Stimulated activated naive CD8-positive, alpha-beta T cell treated with anti-CD3 and anti-CD28 coated beads, Interleukin-15, amount 100 ng/mL, for 72 hours (primary cell): ENCODE measurements at regions not wholly inside any gene's neighbourhood (a gene's known extent, or its start where the extent isn't known, plus 50 kb on each side); places are given as distances from the start of the nearest gene placed in this dataset.
"Not testable (repeated sequence)": the region's sequence is repeated elsewhere in the genome, so short reads cannot be mapped to it uniquely, and the experiment has no call there.

Source experiments
- ATAC-seq: fragments of 150-1000 bp; cut with Tn5 transposase; 2 replicates; pipeline ENCODE4 v1.10.0; 2021; ENCODE audit warnings: mild to moderate bottlenecking, moderate library complexity
- DNase-seq, 2 donors: peaks; one replicate each; pipeline ENCODE4 v3.0.0; 2021 to 2022
- H3K27ac Mint-ChIP-seq, 2 donors: one replicate each; pipeline ENCODE4 v1.8.0; 2022; ENCODE audit warnings: mild to moderate bottlenecking in 2 of 2, mixed read lengths in 2 of 2, moderate library complexity in 2 of 2
- H3K27me3 Mint-ChIP-seq: one replicate; pipeline ENCODE4 v1.8.0; 2022; ENCODE audit warnings: mixed read lengths
- H3K4me1 Mint-ChIP-seq: one replicate; pipeline ENCODE4 v1.8.0; 2022; ENCODE audit warnings: mild to moderate bottlenecking, mixed read lengths
- H3K4me3 Mint-ChIP-seq, 2 donors: one replicate each; pipeline ENCODE4 v1.8.0; 2022; ENCODE audit warnings: mild to moderate bottlenecking in 2 of 2, mixed read lengths in 2 of 2, moderate library complexity in 1 of 2
- H3K9me3 Mint-ChIP-seq, 2 donors: one replicate each; pipeline ENCODE4 v1.8.0; 2022; ENCODE audit warnings: mixed read lengths in 2 of 2

- H3K4me3 Mint-ChIP-seq = no peak overlapping the region
Observed at GRCh38 chr5:6083311-6083978, 294.9 kb downstream of the MED10 start.

GRCh38 chr5:6082685-6083084 lies 295.7 kb downstream of the MED10 start:
- H3K27ac Mint-ChIP-seq = peak overlapping the region in 1 of 2 donors; percentile 28
- ATAC-seq = no peak
- H3K27me3 Mint-ChIP-seq = peaks cover 8% of the 10 kb centered on the region

More at GRCh38 chr5:6083311-6083978, 294.9 kb downstream of the MED10 start:
- DNase-seq (no peak), ATAC-seq (no peak)
- Mint-ChIP-seq H3K27ac (no peak overlapping the region), H3K9me3 (no peaks in the 10 kb centered on the region), H3K4me1 (no peaks in the 10 kb centered on the region), H3K27me3 (peaks cover 8% of the 10 kb centered on the region)

GRCh38 chr5:6081727-6082210 lies 296.6 kb downstream of the MED10 start:
- Mint-ChIP-seq H3K9me3 (no peaks in the 10 kb centered on the region), H3K4me1 (no peaks in the 10 kb centered on the region), H3K4me3 (no peak overlapping the region), H3K27ac (no peak overlapping the region), H3K27me3 (peaks cover 8% of the 10 kb centered on the region)
- no peak for DNase-seq
- ATAC-seq = no peak

More at GRCh38 chr5:6082685-6083084, 295.7 kb downstream of the MED10 start:
- no peak overlapping the region for H3K4me3 Mint-ChIP-seq
- no peak for DNase-seq
- no peaks in the 10 kb centered on the region for H3K9me3 Mint-ChIP-seq
- no peaks in the 10 kb centered on the region for H3K4me1 Mint-ChIP-seq

- ATAC-seq (no peak), DNase-seq (no peak)
- H3K9me3 Mint-ChIP-seq = no peaks in the 10 kb centered on the region
- H3K27ac Mint-ChIP-seq = no peak overlapping the region
- H3K4me1 Mint-ChIP-seq = no peaks in the 10 kb centered on the region
- H3K27me3 Mint-ChIP-seq = peaks cover 8% of the 10 kb centered on the region
- H3K4me3 Mint-ChIP-seq = no peak overlapping the region
Observed at GRCh38 chr5:6080930-6081726, 297.2 kb downstream of the MED10 start.

GRCh38 chr5:6080436-6080835 lies 297.9 kb downstream of the MED10 start:
- no peak overlapping the region for H3K4me3 Mint-ChIP-seq
- no peak for ATAC-seq
- peaks cover 8% of the 10 kb centered on the region for H3K27me3 Mint-ChIP-seq
- H3K9me3 Mint-ChIP-seq = no peaks in the 10 kb centered on the region
- no peak for DNase-seq
- no peak overlapping the region for H3K27ac Mint-ChIP-seq
- no peaks in the 10 kb centered on the region for H3K4me1 Mint-ChIP-seq

GRCh38 chr5:6078881-6079280 lies 299.5 kb downstream of the MED10 start:
- Mint-ChIP-seq H3K27ac (no peak overlapping the region), H3K4me1 (no peaks in the 10 kb centered on the region), H3K9me3 (peaks cover 0 to 5% of the 10 kb centered on the region in 2 donors), H3K27me3 (peaks cover 10% of the 10 kb centered on the region), H3K4me3 (no peak overlapping the region)
- ATAC-seq = no peak
- DNase-seq = no peak

GRCh38 chr5:6076341-6077239 lies 301.8 kb downstream of the MED10 start:
- Mint-ChIP-seq H3K4me1 (no peaks in the 10 kb centered on the region), H3K4me3 (no peak overlapping the region)

GRCh38 chr5:6072488-6072887 lies 305.9 kb downstream of the MED10 start:
- not testable (repeated sequence) for H3K4me3 Mint-ChIP-seq, H3K27me3 Mint-ChIP-seq, DNase-seq, H3K4me1 Mint-ChIP-seq, H3K27ac Mint-ChIP-seq, H3K9me3 Mint-ChIP-seq, ATAC-seq

More at GRCh38 chr5:6076341-6077239, 301.8 kb downstream of the MED10 start:
- Mint-ChIP-seq H3K27me3 (peaks cover 7% of the 10 kb centered on the region), H3K9me3 (peaks cover 0 to 6% of the 10 kb centered on the region in 2 donors), H3K27ac (no peak overlapping the region)
- ATAC-seq = no peak
- no peak for DNase-seq

GRCh38 chr5:6069496-6070185 lies 308.7 kb downstream of the MED10 start:
- DNase-seq (no peak), ATAC-seq (no peak)
- H3K27me3 Mint-ChIP-seq = no peaks in the 10 kb centered on the region
- no peak overlapping the region for H3K27ac Mint-ChIP-seq
- H3K9me3 Mint-ChIP-seq = peaks cover 0 to 6% of the 10 kb centered on the region in 2 donors
- no peak overlapping the region for H3K4me3 Mint-ChIP-seq
- no peaks in the 10 kb centered on the region for H3K4me1 Mint-ChIP-seq

GRCh38 chr5:6066016-6066415 lies 312.3 kb downstream of the MED10 start:
- Mint-ChIP-seq H3K4me1 (no peaks in the 10 kb centered on the region), H3K27me3 (peaks cover 7% of the 10 kb centered on the region), H3K4me3 (no peak overlapping the region), H3K9me3 (no peaks in the 10 kb centered on the region), H3K27ac (no peak overlapping the region)
- no peak for ATAC-seq
- DNase-seq = no peak

GRCh38 chr5:6059137-6059800 lies 319.1 kb downstream of the MED10 start:
- H3K27me3 Mint-ChIP-seq = peaks cover 12% of the 10 kb centered on the region
- no peak for ATAC-seq
- no peak overlapping the region for H3K27ac Mint-ChIP-seq
- H3K9me3 Mint-ChIP-seq = no peaks in the 10 kb centered on the region
- H3K4me1 Mint-ChIP-seq = no peaks in the 10 kb centered on the region
- no peak for DNase-seq
- H3K4me3 Mint-ChIP-seq = no peak overlapping the region

GRCh38 chr5:6058055-6058715 lies 320.2 kb downstream of the MED10 start:
- H3K4me3 Mint-ChIP-seq = no peak overlapping the region
- DNase-seq (no peak), ATAC-seq (no peak)
- H3K9me3 Mint-ChIP-seq = no peaks in the 10 kb centered on the region
- H3K27ac Mint-ChIP-seq = no peak overlapping the region
- H3K27me3 Mint-ChIP-seq = peaks cover 16% of the 10 kb centered on the region
- no peaks in the 10 kb centered on the region for H3K4me1 Mint-ChIP-seq

GRCh38 chr5:6056280-6056679 lies 322.1 kb downstream of the MED10 start:
- no peak for ATAC-seq
- DNase-seq = no peak
- no peaks in the 10 kb centered on the region for H3K4me1 Mint-ChIP-seq
- H3K4me3 Mint-ChIP-seq = no peak overlapping the region
- peaks cover 0 to 3% of the 10 kb centered on the region in 2 donors for H3K9me3 Mint-ChIP-seq
- no peak overlapping the region for H3K27ac Mint-ChIP-seq
- peaks cover 14% of the 10 kb centered on the region for H3K27me3 Mint-ChIP-seq

- Mint-ChIP-seq H3K4me1 (no peaks in the 10 kb centered on the region), H3K4me3 (no peak overlapping the region), H3K27ac (no peak overlapping the region), H3K9me3 (peaks cover 0 to 3% of the 10 kb centered on the region in 2 donors), H3K27me3 (peaks cover 18% of the 10 kb centered on the region)
- no peak for ATAC-seq
- DNase-seq = no peak
Observed at GRCh38 chr5:6049662-6050061, 328.7 kb downstream of the MED10 start.
